Adrenal gland (tissue), 5 donors: ENCODE measurements at regions not wholly inside any gene's neighbourhood (a gene's known extent, or its start where the extent isn't known, plus 50 kb on each side); places are given as distances from the start of the nearest gene placed in this dataset.

Experiments
- CTCF ChIP-seq, 6 experiments: fragments of 450-650 bp in 4 of 6; fragments of 200-600 bp in 2 of 6; sonication (generic) in 1 of 6; IDR thresholded peaks; 1 replicate in 5 of 6; 2 replicates in 1 of 6; pipeline versions ENCODE4 v1.5.1 to v1.8.0; 2016 to 2021; ENCODE audit warnings: antibody characterized with exemption in 6 of 6, mild to moderate bottlenecking in 2 of 6, moderate library complexity in 1 of 6
- POLR2A ChIP-seq, 2 donors: fragments of 450-650 bp; IDR thresholded peaks; one replicate each; pipeline ENCODE4 v1.6.1; 2017; ENCODE audit warnings: antibody characterized with exemption in 2 of 2, mild to moderate bottlenecking in 2 of 2, moderate library complexity in 1 of 2
- donor health status: DM: no; HTN: no; CAD: no.

- TF ChIP-seq CTCF (IDR thresholded peaks at IDR 0.05): no peak
- TF ChIP-seq POLR2A (IDR thresholded peaks at IDR 0.05): no peak
Observed at GRCh38 chr2:192536922-192537624, 342.3 kb upstream of the TMEFF2 start.
